ENCODE measurements at regions not wholly inside any gene's neighbourhood (a gene's known extent, or its start where the extent isn't known, plus 50 kb on each side); places are given as distances from the start of the nearest gene placed in this dataset.

DNA sequence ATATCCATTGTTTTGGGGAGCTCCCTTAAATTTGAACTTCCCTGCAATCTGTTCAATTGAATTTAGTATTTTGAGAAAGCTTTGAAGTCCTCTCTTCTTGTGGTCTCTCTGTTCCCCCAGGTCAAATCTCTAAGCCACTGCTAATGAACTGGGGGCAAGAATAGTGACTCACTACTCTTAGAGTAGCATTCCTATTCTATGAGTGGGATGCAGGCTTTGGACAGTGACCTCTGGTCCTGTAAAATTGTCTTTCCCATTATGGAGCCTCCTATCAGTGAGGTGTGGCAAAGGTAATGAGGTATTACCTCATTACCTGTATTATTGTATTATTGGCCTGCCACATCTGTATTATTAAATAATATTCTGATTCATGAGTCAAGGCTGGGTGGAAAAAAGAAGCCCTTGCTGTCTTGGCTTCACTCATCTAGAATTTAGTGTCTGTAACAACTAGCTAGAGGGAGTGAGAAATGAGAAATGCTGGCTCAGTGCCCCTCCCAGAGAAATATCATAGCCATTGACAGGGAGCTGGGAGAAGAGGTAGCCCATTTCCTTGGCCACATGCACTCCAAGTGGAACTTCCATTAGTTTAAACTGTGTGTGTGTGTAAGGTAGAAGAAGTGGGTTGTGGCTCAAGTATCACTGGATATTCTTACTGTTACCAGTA is 393.9 kb upstream of the CTSO start:
- no peaks in the 10 kb centered on the region for H3K9me3 ChIP-seq (ENCODE audit: low read length)
- H3K36me3 ChIP-seq (ENCODE audit: insufficient read depth, low read length): no peaks in the 10 kb centered on the region
- no peak for TF ChIP-seq EZH2phosphoT487 (IDR thresholded peaks at IDR 0.05; ENCODE audit: borderline replicate concordance, low read depth, low read length)
- TF ChIP-seq, protein P1, sequence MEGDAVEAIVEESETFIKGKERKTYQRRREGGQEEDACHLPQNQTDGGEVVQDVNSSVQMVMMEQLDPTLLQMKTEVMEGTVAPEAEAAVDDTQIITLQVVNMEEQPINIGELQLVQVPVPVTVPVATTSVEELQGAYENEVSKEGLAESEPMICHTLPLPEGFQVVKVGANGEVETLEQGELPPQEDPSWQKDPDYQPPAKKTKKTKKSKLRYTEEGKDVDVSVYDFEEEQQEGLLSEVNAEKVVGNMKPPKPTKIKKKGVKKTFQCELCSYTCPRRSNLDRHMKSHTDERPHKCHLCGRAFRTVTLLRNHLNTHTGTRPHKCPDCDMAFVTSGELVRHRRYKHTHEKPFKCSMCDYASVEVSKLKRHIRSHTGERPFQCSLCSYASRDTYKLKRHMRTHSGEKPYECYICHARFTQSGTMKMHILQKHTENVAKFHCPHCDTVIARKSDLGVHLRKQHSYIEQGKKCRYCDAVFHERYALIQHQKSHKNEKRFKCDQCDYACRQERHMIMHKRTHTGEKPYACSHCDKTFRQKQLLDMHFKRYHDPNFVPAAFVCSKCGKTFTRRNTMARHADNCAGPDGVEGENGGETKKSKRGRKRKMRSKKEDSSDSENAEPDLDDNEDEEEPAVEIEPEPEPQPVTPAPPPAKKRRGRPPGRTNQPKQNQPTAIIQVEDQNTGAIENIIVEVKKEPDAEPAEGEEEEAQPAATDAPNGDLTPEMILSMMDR (conservative IDR thresholded peaks at IDR 0.05; ENCODE audit: low read length): no peak
- ChIA-PET CTCF (ENCODE audit: unreplicated experiment) (no interaction called here), POLR2A (interaction anchor here (0.6 to 1.2 kb wide), 2 partner anchors 17 to 288 kb away, joined by 3 to 4 read pairs; no protein-coding TSS in a partner anchor)
- H4K20me1 ChIP-seq (ENCODE audit: insufficient read depth, low read length): no peaks in the 10 kb centered on the region
- no peaks in the 10 kb centered on the region for H3K9me2 ChIP-seq (ENCODE audit: insufficient read depth, low read length)
- H2AFZ ChIP-seq (ENCODE audit: low read length): no peak overlapping the region
- no peak overlapping the region for H3K4me3 ChIP-seq (ENCODE audit: low read depth, low read length, poor library complexity, severe bottlenecking)
- no peaks in the 10 kb centered on the region for H3K4me1 ChIP-seq (ENCODE audit: insufficient read depth, low read length, poor library complexity, severe bottlenecking)
- no peak overlapping the region for H3K4me2 ChIP-seq (ENCODE audit: low read length)
- BruUV-seq (replicated peaks): no TSS peak
- H3K79me2 ChIP-seq (ENCODE audit: insufficient read depth, low read depth, low read length): no peaks in the 10 kb centered on the region
- DNase-seq (ENCODE audit: low spot score): no peak
- intact Hi-C loops (cut with micrococcal nuclease; ENCODE audit: unreplicated experiment): no loop called here
- no peak overlapping the region for H3K27ac ChIP-seq (ENCODE audit: low read depth, low read length, poor library complexity, severe bottlenecking)

DNA sequence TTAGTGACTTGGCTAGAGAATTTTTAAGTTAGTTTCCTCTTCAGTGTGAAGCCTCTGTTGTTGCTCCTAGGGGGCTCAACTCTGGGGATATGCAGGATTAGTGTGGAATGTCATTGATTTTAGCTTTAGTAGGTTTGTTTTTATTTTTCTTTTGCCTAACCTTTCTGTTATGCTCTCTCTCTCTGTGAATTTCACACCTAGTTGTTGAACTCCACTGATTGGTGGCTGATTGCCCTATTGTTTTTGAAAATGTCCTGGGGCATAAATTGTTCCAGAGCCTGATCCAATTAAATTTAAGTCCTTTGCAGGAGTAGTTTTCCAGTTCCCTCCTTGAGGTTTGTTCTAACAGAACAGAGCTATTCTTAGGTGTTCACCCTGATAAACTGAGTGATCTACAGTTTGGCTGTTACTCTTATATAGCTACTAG is 393.3 kb upstream of the CTSO start:
- H3K9me2 ChIP-seq (ENCODE audit: insufficient read depth, low read length): no peaks in the 10 kb centered on the region
- no TSS peak for BruUV-seq (replicated peaks)
- H3K36me3 ChIP-seq (ENCODE audit: insufficient read depth, low read length): no peaks in the 10 kb centered on the region
- H3K79me2 ChIP-seq (ENCODE audit: insufficient read depth, low read depth, low read length): no peaks in the 10 kb centered on the region
- H2AFZ ChIP-seq (ENCODE audit: low read length): no peak overlapping the region
- no peak overlapping the region for H3K27ac ChIP-seq (ENCODE audit: low read depth, low read length, poor library complexity, severe bottlenecking)
- intact Hi-C loops (cut with micrococcal nuclease; ENCODE audit: unreplicated experiment): no loop called here
- no peak overlapping the region for H3K4me2 ChIP-seq (ENCODE audit: low read length)
- DNase-seq (ENCODE audit: low spot score): no peak
- POLR2A ChIA-PET: interaction anchor here (0.6 kb wide), 1 partner anchor 289 kb away, joined by 3 read pairs; no protein-coding TSS in a partner anchor
- H4K20me1 ChIP-seq (ENCODE audit: insufficient read depth, low read length): no peaks in the 10 kb centered on the region
- H3K4me1 ChIP-seq (ENCODE audit: insufficient read depth, low read length, poor library complexity, severe bottlenecking): no peaks in the 10 kb centered on the region
- H3K9me3 ChIP-seq (ENCODE audit: low read length): no peaks in the 10 kb centered on the region
- CTCF ChIA-PET (ENCODE audit: unreplicated experiment): no interaction called here
- H3K4me3 ChIP-seq (ENCODE audit: low read depth, low read length, poor library complexity, severe bottlenecking): no peak overlapping the region
- TF ChIP-seq, protein P1 (conservative IDR thresholded peaks at IDR 0.05; ENCODE audit: low read length): no peak
- no peak for TF ChIP-seq EZH2phosphoT487 (IDR thresholded peaks at IDR 0.05; ENCODE audit: borderline replicate concordance, low read depth, low read length)

DNA sequence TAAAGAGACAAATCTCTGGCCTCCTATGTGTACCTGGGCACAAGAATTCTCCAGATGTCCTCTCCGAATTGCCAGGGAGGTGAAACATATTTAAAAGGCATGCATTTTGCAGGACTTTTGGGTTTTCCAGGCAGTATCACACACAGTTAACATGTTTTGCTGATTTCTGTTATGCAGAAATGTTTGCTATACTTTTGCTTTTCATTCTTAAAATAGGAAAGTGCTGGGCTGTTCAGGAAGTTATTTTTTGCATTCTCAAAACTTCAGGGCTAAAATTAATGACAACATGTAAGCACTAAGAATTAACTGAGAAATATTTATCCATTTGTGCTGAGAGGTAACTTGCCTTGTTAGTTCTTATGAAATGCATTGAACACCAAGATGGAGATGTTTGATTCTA is 390.7 kb upstream of the CTSO start:
- no peaks in the 10 kb centered on the region for H3K79me2 ChIP-seq (ENCODE audit: insufficient read depth, low read depth, low read length)
- CTCF ChIA-PET (ENCODE audit: unreplicated experiment): no interaction called here

More for the DNA sequence above, 390.7 kb upstream of the CTSO start:
- no TSS peak for BruUV-seq (replicated peaks)
- H3K4me2 ChIP-seq (ENCODE audit: low read length): no peak overlapping the region
- no peaks in the 10 kb centered on the region for H3K9me2 ChIP-seq (ENCODE audit: insufficient read depth, low read length)
- no peaks in the 10 kb centered on the region for H3K4me1 ChIP-seq (ENCODE audit: insufficient read depth, low read length, poor library complexity, severe bottlenecking)
- H3K9me3 ChIP-seq (ENCODE audit: low read length): no peaks in the 10 kb centered on the region
- no peak overlapping the region for H3K27ac ChIP-seq (ENCODE audit: low read depth, low read length, poor library complexity, severe bottlenecking)
- TF ChIP-seq EZH2phosphoT487 (IDR thresholded peaks at IDR 0.05; ENCODE audit: borderline replicate concordance, low read depth, low read length): no peak
- TF ChIP-seq, protein P1 (conservative IDR thresholded peaks at IDR 0.05; ENCODE audit: low read length): no peak
- POLR2A ChIA-PET: no interaction called here
- no peak overlapping the region for H2AFZ ChIP-seq (ENCODE audit: low read length)
- no peak overlapping the region for H3K4me3 ChIP-seq (ENCODE audit: low read depth, low read length, poor library complexity, severe bottlenecking)
- H3K36me3 ChIP-seq (ENCODE audit: insufficient read depth, low read length): no peaks in the 10 kb centered on the region
- no peaks in the 10 kb centered on the region for H4K20me1 ChIP-seq (ENCODE audit: insufficient read depth, low read length)
- no peak for DNase-seq (ENCODE audit: low spot score)
- intact Hi-C loops (cut with micrococcal nuclease; ENCODE audit: unreplicated experiment): no loop called here

All from OCI-LY7 (cell line).